ENCODE measurements at regions not wholly inside any gene's neighbourhood (a gene's known extent, or its start where the extent isn't known, plus 50 kb on each side); places are given as distances from the start of the nearest gene placed in this dataset.

DNA sequence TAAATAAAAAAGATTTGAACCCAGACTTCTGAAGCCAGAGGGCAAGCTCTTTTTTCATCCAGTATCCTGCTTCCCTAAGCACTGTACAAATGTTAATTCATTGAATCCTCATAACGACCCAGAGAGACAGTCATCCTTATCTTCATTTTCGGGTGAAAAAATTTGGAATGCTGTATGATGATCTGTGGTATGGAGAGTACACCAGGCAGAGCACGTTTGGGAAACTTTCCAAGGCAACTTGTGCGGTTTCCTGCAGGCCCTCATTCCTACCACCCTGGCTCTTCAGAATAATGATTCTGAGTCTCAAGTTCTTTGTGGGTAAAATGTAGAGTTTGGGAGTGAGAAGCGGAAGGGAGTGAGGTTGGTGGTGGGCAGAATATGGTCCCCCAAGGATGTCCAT is 177.9 kb upstream of the CADM1 start:
- TF ChIP-seq POLR2A (IDR thresholded peaks at IDR 0.05; ENCODE audit: low read length) (no peak), GATA1 (IDR thresholded peaks at IDR 0.05; ENCODE audit: low read depth, low read length) (no peak)

Measured in erythroblast (primary cell).